ENCODE measurements at regions not wholly inside any gene's neighbourhood (a gene's known extent, or its start where the extent isn't known, plus 50 kb on each side); places are given as distances from the start of the nearest gene placed in this dataset.

DNA sequence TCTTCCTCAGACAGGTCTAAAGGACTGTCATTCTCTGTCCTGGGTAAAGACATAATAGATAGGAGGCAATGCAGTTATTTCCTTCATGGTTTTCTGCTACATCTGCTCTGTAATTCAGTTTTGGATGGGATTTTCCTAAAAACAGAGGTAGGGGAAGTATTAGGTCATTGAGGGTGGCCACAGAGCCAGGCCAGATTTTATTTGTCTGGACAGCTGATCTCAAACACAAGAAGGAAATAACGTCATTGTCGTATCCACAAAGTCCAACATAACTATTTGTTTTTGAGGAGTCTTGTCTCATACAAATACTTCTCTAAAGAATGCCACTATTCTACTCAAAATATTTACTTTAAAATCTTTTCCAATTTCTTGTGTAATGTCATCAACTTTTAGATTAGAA lies 154.8 kb upstream of the MAP2 start:
- TF ChIP-seq, protein P1, sequence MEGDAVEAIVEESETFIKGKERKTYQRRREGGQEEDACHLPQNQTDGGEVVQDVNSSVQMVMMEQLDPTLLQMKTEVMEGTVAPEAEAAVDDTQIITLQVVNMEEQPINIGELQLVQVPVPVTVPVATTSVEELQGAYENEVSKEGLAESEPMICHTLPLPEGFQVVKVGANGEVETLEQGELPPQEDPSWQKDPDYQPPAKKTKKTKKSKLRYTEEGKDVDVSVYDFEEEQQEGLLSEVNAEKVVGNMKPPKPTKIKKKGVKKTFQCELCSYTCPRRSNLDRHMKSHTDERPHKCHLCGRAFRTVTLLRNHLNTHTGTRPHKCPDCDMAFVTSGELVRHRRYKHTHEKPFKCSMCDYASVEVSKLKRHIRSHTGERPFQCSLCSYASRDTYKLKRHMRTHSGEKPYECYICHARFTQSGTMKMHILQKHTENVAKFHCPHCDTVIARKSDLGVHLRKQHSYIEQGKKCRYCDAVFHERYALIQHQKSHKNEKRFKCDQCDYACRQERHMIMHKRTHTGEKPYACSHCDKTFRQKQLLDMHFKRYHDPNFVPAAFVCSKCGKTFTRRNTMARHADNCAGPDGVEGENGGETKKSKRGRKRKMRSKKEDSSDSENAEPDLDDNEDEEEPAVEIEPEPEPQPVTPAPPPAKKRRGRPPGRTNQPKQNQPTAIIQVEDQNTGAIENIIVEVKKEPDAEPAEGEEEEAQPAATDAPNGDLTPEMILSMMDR (IDR thresholded peaks at IDR 0.05), result no peak
- no peak for TF ChIP-seq POLR2A (IDR thresholded peaks at IDR 0.05)
